Activated CD8-positive, alpha-beta memory T cell treated with anti-CD3 and anti-CD28 coated beads for 36 hours (primary cell): ENCODE measurements at regions not wholly inside any gene's neighbourhood (a gene's known extent, or its start where the extent isn't known, plus 50 kb on each side); places are given as distances from the start of the nearest gene placed in this dataset.
"Not testable (repeated sequence)": the region's sequence is repeated elsewhere in the genome, so short reads cannot be mapped to it uniquely, and the experiment has no call there.

ENCODE experiments used
- CTCF ChIA-PET: fragments of 350-600 bp; sonication (Branson Sonifier 250); formaldehyde crosslinking; loops from one replicate; lab custom pipeline; 2021; ENCODE audit warnings: antibody characterized with exemption; lab: Charles Lee
- POLR2A ChIA-PET: fragments of 350-600 bp; sonication (Branson Sonifier 250); formaldehyde crosslinking; loops from one replicate; lab custom pipeline; 2021; ENCODE audit warnings: antibody characterized with exemption; lab: Charles Lee

DNA sequence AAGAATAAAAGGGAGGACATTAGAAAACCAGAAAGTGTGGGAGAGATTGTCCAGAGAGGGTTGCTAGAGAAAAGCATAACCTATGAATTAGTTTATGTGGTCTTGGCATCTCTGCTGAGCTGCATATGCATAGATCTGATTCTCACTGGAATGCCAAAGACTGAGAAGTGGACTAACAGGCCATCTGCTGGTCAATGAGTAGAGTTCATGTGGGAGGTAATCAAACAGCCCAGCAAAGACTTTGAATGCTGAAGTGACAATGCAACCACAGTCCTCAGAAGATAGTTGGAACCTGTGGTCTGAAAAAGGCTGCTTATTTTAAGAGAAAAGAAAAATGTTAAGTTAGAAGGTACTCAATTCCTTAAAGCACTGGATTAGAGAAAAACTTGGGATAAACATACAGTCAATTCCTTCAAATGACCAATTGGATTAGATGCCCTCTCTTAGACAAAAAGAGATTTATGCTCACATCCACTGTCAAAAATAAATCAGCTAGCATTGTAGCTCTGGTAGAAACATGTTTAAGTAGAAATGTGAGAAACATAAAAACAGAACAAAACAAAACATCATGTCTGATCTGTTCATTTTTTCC, 382.8 kb downstream of the AMY1C start:
- CTCF ChIA-PET, result no interaction called here
- POLR2A ChIA-PET, result no interaction called here

DNA sequence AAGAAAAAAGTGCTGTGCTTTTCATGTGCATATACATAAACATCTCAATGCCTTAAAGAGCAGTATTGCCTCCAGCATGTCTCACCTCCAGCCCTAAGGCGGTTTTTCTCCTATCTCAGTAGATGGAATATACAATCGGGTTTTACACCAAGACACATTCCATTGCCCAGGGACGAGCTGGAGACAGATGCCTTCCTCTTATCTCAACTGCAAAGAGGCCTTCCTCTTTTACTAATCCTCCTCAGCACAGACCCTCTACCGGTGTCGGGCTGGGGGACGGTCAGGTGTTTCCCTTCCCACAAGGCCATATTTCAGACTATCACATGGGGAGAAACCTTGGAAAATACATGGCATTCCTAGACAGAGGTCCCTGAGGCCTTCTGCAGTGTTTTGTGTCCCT, 385.3 kb downstream of the AMY1C start:
- POLR2A ChIA-PET, CTCF ChIA-PET: not testable (repeated sequence)

DNA sequence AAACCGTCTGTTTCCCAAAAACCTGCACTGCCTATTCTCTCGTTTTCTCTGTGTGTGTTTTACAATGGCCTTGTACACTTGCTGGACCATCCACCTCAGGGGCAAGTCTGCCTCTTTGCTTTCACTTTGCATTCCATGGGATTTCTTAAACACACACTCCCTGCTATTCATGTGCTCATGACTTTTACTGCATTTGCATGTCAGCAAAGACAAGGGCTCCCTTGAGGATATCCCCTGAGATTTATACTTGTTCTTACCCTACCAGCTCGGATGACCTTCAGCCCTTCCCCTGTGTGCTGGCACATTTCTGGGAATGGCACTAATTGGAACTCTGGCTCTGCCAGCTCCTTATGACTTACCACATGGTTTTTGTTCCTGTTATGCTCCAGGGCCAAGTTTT, 386.9 kb downstream of the AMY1C start:
- ChIA-PET POLR2A (no interaction called here), CTCF (no interaction called here)

DNA sequence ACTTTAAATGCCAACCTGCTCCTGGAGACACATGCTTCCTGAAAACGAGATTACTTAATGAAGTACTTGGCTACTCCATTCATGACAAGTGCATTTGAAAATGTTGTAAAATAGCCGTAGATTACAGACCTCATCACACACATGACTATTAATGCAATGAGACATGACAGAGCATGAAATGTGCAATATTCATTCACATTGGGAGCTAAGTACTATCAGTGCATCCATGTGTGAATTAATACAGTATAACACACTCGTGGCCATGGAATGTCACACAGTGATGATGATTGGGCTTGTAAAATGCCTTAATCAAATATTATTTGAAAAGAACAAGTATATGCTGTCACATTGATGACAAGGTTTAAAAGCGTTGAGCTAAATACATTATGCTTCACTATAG, 407.0 kb downstream of the AMY1C start:
- POLR2A ChIA-PET, result no interaction called here
- CTCF ChIA-PET, result no interaction called here

DNA sequence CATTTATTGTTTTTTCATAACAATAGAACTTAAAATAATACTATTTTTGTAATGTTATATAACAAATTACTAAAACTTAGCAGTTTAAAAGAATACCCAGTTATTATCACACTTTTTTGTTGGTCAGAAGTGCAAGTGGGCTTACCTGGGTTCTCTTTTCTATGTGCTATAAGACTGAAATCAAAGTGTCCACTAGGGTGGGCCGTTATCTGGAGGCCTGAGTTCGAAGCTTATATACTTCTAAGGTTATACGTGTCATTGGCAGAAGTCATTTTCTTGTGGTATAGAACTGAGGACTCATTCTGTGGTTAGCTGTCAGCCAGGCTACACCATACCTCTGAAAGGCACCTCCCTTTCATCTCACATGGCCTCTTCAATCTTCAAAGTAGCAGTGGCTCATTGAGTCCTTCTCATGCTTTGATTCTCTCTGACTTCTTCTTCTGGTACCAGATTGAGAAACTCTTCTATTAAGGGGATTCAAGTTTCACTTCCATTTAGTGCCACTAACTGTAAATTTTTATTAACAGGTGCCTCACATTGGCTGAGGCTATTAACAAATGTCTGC, 414.3 kb downstream of the AMY1C start:
- ChIA-PET CTCF (no interaction called here), POLR2A (no interaction called here)

DNA sequence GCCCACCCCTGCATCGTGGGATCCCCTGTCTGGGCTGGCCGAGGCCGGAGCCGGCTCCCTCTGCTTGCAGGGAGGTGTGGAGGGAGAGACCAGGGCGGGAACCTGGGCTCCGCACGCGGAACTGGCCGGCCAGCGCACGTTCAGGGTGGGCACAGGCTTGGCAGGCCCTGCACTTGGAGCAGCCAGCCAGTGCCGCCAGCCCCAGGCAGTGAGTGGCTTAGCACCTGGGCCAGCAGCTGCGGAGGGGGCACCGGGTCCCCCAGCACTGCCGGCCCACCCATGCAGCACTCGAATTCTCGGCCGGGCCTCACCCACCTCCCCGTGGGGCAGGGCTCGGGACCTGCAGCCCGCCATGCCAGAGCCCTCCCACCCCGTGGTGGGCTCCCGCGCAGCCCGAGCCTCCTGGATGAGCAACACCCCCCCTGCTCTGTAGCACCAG, 422.6 kb downstream of the AMY1C start:
- ChIA-PET CTCF (no interaction called here), POLR2A (no interaction called here)

DNA sequence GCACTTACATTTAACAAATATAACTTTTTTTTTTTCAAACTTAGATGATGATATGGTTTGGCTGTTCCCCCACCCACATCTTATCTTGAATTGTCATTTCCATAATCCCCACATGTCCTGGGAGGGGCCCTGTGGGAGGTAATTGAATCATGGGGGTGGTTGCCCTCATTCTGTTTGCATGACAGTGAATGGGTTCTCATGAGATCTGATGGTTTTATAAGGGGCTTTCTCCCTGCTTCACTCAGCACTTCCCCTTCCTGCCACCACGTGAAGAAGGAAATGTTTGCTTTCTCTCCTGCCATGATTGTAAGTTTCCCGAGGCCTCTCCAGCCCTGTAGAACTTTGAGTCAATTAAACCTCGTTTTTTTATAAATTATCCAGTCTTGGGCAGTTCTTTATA, 432.6 kb downstream of the AMY1C start:
- CTCF ChIA-PET, result no interaction called here
- POLR2A ChIA-PET, result no interaction called here

DNA sequence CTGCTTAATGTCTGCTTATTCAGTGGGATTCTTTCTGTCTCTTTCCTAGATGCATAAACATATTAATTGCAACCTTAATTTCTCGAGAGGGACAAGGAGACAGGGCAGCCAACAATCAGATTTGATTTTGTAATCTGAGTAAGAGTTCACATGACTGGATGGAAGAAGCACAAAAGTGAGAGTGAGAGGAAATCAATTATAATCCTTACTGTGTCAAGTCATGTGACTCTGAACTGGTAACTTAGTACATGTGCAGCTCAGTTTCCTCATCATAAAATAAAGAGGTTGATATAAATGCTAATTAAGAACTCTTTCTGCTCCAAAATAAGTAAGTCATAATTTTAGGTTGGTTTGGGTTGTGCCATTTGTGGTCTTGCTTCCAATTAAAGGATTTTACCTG, 439.5 kb downstream of the AMY1C start:
- POLR2A ChIA-PET, result no interaction called here

DNA sequence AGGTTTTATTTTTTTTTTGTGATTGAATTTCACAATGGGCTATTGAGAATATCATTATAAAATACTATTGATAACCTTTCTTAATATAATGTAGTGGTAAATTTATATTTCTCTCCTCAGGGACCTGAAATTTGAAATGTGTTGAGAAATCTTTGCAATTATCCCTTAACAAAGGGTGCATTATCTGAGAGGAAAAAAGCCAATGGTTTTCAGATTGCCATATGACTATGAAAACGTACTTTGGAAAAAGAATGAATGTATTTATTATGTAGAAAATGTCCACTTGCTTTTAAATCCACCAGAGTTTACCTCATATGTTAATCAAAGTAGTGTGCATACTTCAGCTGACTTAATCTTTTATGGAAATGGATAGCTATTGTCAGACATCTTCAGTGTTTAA, 441.1 kb downstream of the AMY1C start:
- CTCF ChIA-PET, result no interaction called here
- POLR2A ChIA-PET, result no interaction called here

More for the DNA sequence above, 439.5 kb downstream of the AMY1C start:
- CTCF ChIA-PET, result no interaction called here

DNA sequence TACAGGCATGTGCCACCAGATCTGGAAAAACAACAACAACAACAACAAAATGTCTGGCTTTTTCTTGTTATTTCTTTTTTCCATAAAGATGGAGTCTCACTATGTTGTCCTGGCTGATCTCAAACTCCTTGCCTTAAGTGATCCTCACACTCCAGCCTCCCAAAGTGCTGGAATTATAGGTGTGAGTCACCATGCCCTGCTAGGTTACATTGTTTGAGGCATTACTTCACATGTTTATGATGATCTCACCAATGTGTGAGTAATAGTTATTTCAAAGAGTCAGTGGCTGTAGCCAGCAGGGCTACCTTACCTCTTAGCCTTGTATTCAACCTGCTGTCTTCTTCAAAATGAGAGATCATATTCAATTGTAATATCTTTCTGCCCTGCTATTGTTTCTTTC, 445.7 kb downstream of the AMY1C start:
- ChIA-PET POLR2A (no interaction called here), CTCF (no interaction called here)

DNA sequence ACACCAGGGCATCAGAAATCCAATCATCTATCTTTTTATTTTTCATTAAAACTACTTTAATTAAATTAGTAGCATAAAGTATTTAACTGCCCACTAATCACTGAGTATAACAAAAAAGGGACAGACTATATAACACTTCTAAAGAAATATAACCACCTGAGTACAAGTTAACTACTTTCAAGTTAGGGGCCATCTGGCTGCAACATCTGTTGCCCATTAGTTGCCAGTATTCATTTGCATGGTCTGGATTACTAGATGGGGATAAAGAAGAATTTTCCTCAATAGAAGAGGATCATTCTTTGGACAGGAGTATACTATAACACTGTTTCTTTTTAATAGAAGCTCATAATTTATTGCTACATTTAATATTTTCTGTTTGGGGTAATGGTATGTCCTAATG, 446.4 kb downstream of the AMY1C start:
- ChIA-PET POLR2A (no interaction called here), CTCF (interaction anchor here (0.5 kb wide), 1 partner anchor 568 kb away, joined by 3 read pairs; no protein-coding TSS in a partner anchor)

DNA sequence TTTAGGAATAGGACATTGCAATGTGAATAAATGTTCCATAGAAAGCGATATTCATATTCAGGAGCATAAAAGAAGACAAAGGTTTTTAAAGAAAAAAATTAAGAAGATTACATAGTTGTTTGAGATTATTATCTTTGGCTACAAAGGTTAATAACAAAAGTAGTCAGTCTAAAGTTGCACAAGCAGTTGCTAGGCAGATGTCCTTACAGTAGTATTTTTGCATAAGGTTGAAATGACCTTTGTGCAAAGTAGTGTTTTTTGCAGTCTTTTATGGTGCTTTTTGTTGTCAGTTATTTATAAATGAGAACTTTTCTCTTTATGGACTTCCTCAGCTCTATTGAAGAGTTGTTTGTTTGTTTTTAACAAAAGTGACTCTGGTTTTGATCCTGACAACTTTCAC, 447.8 kb downstream of the AMY1C start:
- ChIA-PET POLR2A (no interaction called here), CTCF (no interaction called here)

DNA sequence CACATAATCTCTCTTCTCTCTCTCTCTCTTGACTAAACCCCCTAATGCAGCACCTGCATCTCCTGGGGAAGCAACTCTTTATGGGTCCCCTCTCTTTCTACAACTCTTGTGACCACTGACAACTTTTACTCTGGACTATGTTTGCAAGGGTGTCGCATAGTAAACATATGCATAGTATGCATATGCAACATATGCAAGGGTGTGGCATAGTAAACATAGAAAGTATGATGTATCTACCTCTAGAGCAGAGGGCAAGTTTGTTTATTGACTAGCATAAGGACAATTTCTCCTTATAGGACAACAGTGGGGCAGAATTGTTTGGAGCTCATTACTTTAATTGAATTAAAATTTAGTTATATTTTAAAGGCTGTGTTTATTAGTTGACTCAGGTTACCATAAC, 462.5 kb downstream of the AMY1C start:
- CTCF ChIA-PET, result no interaction called here
- POLR2A ChIA-PET, result no interaction called here

DNA sequence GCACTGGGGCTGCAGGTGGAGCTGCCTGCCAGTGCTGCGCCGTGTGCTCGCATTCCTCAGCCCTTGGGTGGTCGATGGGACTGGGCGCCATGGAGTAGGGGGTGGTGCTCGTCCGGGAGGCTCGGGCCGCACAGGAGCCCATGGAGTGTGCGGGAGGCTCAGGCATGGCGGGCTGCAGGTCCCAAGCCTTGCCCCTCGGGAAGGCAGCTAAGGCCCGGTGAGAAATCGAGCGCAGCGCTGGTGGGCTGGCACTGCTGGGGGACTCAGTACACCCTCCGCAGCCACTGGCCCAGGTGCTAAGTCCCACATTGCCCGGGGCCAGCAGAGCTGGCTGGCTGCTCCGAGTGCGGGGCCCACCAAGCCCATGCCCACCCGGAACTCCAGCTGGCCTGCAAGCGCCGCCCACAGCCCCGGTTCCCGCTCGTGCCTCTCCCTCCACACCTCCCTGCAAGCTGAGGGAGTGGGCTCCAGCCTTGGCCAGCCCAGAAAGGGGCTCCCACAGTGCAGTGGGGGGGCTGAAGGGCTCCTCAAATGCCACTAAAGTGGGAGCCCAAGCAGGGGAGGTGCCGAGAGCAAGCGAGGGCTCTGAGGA, 467.8 kb downstream of the AMY1C start:
- CTCF ChIA-PET, POLR2A ChIA-PET: not testable (repeated sequence)

DNA sequence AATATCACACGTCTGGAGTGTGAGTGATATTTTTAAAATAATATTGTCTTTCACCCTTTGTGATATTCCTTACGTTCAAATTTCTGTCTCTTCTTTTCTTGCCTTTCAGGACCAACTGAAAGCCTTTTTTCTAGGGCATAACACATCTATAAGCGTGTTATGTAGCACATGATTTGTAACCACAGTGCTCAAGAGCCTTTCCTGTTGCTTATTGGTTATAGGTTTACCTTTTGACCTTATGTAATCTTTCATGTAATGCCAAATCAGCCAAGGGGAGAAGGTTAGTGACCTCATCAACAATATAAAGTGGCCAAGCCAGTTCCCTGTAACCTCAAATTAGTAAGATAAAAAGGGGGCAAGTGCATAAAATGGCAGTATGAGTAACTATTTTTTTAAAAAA, 480.2 kb downstream of the AMY1C start:
- CTCF ChIA-PET, result no interaction called here

DNA sequence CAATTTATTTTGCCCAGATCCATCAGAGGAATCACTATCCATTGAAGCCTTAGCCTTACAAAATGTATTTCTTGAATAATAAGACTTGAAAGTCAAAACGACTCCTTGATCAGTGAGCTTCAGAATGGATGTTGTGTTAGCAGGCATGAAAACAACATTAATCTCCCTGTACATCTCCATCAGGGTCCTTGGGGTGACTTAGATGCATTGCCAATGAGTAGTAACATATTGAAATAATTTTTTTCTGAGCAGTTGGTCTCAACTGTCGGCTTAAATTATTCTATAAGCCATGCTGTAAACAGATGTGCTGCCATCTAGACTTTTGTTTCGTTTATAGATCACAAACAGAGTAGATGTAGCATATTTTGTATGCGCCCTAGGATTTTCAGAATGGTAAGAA, 482.0 kb downstream of the AMY1C start:
- POLR2A ChIA-PET, result no interaction called here
- CTCF ChIA-PET, result no interaction called here

More for the DNA sequence above, 480.2 kb downstream of the AMY1C start:
- POLR2A ChIA-PET, result no interaction called here

DNA sequence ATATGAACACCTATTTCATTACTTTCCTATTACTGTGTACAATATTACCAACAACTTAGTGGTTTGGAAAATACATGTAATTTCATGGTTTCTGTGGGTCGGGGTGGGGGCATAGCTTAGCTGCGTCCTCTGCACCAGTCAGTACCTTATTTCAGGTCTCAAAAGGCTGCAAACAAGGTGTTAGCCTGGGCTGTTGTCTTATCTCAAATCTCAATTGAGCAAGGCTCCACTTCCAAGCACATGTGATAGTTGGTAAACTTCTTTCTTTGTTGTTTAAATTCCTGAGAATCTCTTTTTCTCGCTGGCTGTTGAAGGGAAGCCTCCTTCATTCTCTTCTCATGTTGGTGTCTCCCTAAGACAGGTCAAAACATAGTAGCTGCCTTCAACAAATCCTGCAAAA, 485.4 kb downstream of the AMY1C start:
- POLR2A ChIA-PET, result no interaction called here
- CTCF ChIA-PET, result no interaction called here

DNA sequence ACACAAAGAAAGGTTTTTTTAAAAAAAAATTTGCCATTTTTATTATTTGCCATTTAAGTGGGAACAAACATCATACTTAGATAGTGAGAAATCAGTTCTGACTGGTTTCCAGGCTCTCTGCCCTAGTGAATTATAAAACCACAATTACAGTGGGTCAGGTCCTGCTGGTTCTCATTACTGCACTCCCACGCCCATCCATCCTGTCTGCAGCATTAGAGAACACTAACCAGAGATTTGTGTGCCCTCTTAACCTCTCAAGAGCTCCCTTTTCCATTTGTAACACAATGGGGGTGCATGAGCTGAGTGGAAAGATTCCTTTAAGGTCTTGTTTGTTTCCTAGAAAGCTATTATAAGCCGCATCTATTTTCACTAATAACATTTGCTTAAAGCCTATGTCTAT, 489.3 kb downstream of the AMY1C start:
- ChIA-PET POLR2A (no interaction called here), CTCF (no interaction called here)

DNA sequence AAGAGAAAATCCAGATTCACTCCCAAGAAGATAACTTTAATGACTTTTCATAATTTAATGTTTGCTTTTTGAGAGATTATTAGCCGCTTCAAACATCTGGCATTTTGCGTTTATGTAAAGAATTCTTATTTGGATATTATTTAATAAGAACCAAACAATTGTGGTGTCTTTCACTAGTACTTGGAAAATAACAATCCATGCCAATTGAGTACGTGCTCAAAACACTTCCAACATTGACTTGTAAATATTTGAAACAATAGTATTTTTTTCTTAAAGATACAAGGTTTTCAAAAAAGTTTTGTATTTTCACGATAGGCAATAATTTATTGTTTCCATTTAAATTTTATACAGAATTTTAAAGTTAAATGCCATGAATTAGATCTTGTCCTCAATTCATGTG, 498.7 kb downstream of the AMY1C start:
- POLR2A ChIA-PET, result no interaction called here
- CTCF ChIA-PET, result no interaction called here

DNA sequence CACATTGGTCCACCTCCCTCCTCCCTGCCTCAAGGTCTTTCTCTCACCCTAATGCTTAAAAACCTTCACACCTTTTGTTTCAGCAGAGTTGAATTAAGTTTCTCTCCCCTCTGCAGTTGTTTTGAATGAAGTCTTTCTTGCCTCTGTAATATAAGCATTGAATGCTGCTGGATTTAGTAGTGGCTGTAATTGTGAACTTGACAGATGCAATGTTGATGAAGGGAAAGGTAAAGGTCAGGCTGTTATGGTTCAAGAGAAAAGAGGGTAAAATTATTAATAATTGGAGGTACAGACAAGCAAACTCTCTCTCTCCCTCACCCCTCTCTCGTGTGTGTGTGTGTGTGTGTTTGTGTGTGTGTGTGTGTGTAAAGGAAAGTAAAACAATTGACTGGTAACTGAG, 509.8 kb downstream of the AMY1C start:
- CTCF ChIA-PET, result no interaction called here
- POLR2A ChIA-PET, result no interaction called here

DNA sequence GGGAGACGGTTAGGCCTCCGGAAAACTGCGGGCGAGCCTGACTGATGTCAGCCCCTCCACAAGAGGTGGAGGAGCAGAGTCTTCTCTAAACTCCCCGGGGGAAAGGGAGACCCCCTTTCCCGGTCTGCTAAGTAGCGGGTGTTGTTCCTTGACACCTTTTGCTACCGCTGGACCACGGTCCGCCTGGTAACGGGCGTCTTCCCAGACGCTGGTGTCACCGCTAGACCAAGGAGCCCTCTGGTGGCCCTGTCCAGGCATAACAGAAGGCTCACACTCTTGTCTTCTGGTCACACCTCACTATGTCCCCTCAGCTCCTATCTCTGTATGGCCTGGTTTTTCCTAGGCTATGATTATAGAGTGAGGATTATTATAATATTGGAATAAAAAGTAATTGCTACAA, 513.4 kb downstream of the AMY1C start:
- POLR2A ChIA-PET, CTCF ChIA-PET: not testable (repeated sequence)

DNA sequence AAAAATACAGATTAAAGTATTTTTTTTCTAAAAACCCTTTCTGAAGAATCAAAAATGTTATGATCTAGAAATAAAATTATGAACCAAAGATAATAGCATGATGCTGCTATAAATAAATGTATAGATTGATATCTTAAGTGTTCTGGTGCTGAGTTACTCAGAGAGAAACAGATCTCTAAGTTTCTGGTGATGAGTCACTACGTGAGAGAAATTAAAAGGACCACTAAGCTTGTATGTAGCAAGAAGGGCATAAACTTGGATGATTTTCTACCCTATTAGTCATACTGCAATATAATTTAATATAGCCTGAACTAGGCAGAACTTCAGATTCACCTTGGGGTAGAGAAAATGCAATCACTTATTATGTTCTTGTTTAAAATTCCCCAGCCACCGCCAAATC, 514.8 kb downstream of the AMY1C start:
- POLR2A ChIA-PET, result no interaction called here
- CTCF ChIA-PET, result no interaction called here
